Loucy (cell line): ENCODE measurements at regions not wholly inside any gene's neighbourhood (a gene's known extent, or its start where the extent isn't known, plus 50 kb on each side); places are given as distances from the start of the nearest gene placed in this dataset.

ENCODE experiments used
- H2AFZ ChIP-seq: fragments of 200-600 bp; sonication (generic); 2 replicates; pipeline ENCODE4 v1.6.0; 2016; ENCODE audit warnings: antibody characterized with exemption, mild to moderate bottlenecking, low read length, moderate library complexity
- H3F3A ChIP-seq: fragments of 200-600 bp; 2 replicates; pipeline ENCODE4 v1.6.0; 2016; ENCODE audit warnings: antibody characterized with exemption, low read depth, mild to moderate bottlenecking
- H3K27me3 ChIP-seq: fragments of 200-600 bp; sonication (generic); 2 replicates; pipeline ENCODE4 v1.6.1; 2014; ENCODE audit warnings: low read length, mild to moderate bottlenecking; ENCODE audit not compliant: insufficient read depth, poor library complexity, severe bottlenecking
- H3K36me3 ChIP-seq: fragments of 200-600 bp; sonication (generic); 2 replicates; pipeline ENCODE4 v1.6.1; 2016; ENCODE audit warnings: low read length; ENCODE audit not compliant: insufficient read depth
- H3K4me1 ChIP-seq: fragments of 200-600 bp; sonication (generic); 2 replicates; pipeline ENCODE4 v1.5.1; 2014; ENCODE audit warnings: low read length, mild to moderate bottlenecking; ENCODE audit not compliant: insufficient read depth, poor library complexity, severe bottlenecking
- H3K4me2 ChIP-seq: fragments of 200-600 bp; sonication (generic); 2 replicates; pipeline ENCODE4 v1.6.0; 2014; ENCODE audit warnings: antibody characterized with exemption, low read length, low read depth, mild to moderate bottlenecking; ENCODE audit not compliant: poor library complexity, severe bottlenecking
- H3K4me3 ChIP-seq: fragments of 200-600 bp; sonication (generic); 2 replicates; pipeline ENCODE4 v1.5.1; 2014; ENCODE audit warnings: low read length, mild to moderate bottlenecking, mixed read lengths; ENCODE audit not compliant: poor library complexity, severe bottlenecking
- H3K79me2 ChIP-seq: fragments of 200-600 bp; sonication (generic); 2 replicates; pipeline ENCODE4 v1.6.1; 2014; ENCODE audit warnings: low read length; ENCODE audit not compliant: insufficient read depth
- H3K9ac ChIP-seq: fragments of 200-600 bp; sonication (generic); 2 replicates; pipeline ENCODE4 v1.6.0; 2014; ENCODE audit warnings: mild to moderate bottlenecking, low read depth, low read length, moderate library complexity; ENCODE audit not compliant: poor library complexity, severe bottlenecking
- H3K9me2 ChIP-seq: fragments of 200-600 bp; sonication (generic); replicated peaks from 2 replicates; pipeline ENCODE4 v1.6.1; 2016; ENCODE audit warnings: low read depth, low read length, mixed read lengths
- H3K9me3 ChIP-seq: fragments of 200-600 bp; sonication (generic); 2 replicates; pipeline ENCODE4 v1.6.1; 2014; ENCODE audit warnings: mild to moderate bottlenecking, antibody characterized with exemption, low read length, low read depth; ENCODE audit not compliant: insufficient read depth
- H4K20me1 ChIP-seq: fragments of 200-600 bp; sonication (generic); 2 replicates; pipeline ENCODE4 v1.6.0; 2014; ENCODE audit warnings: antibody characterized with exemption, low read length, mild to moderate bottlenecking; ENCODE audit not compliant: insufficient read depth, poor library complexity, severe bottlenecking
- EZH2phosphoT487 ChIP-seq: fragments of 200-600 bp; IDR thresholded peaks from 2 replicates; pipeline ENCODE4 v1.6.1; 2018; ENCODE audit warnings: antibody characterized with exemption, mild to moderate bottlenecking, moderate library complexity, borderline replicate concordance
- TF ChIP-seq, protein P1 (sequence below): fragments of 200-600 bp; sonication (generic); conservative IDR thresholded peaks from 2 replicates; pipeline ENCODE4 v1.5.1; 2014; ENCODE audit warnings: mild to moderate bottlenecking, antibody characterized with exemption, low read length

DNA sequence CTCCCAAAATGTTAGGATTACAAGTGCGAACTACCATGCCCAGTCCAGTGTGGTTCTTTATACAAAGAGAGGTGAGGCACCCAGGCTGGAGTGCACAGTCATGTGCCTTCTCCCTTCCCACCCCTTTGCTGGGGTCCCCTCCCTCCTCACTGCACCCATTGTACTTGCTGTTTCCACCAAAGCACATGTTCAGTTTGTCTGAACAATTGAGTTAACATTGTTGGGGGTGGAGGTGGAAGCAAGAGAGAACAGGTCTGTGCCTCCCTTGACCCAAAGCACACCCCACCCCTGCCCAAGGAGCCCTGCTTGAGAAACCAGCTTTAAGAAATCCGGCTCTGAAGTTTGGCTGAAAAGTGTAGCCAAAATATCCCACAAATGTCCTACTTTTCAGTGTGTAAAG, 142.3 kb upstream of the CDH5 start:
- no peaks in the 10 kb centered on the region for H3K79me2 ChIP-seq
- H3K4me3 ChIP-seq = no peak overlapping the region
- no peak overlapping the region for H3K4me2 ChIP-seq
- H3K9ac ChIP-seq = no peak overlapping the region
- H2AFZ ChIP-seq = no peak overlapping the region
- H3K4me1 ChIP-seq = no peaks in the 10 kb centered on the region
- H3K36me3 ChIP-seq = no peaks in the 10 kb centered on the region
- no peaks in the 10 kb centered on the region for H3K9me2 ChIP-seq
- TF ChIP-seq, protein P1, sequence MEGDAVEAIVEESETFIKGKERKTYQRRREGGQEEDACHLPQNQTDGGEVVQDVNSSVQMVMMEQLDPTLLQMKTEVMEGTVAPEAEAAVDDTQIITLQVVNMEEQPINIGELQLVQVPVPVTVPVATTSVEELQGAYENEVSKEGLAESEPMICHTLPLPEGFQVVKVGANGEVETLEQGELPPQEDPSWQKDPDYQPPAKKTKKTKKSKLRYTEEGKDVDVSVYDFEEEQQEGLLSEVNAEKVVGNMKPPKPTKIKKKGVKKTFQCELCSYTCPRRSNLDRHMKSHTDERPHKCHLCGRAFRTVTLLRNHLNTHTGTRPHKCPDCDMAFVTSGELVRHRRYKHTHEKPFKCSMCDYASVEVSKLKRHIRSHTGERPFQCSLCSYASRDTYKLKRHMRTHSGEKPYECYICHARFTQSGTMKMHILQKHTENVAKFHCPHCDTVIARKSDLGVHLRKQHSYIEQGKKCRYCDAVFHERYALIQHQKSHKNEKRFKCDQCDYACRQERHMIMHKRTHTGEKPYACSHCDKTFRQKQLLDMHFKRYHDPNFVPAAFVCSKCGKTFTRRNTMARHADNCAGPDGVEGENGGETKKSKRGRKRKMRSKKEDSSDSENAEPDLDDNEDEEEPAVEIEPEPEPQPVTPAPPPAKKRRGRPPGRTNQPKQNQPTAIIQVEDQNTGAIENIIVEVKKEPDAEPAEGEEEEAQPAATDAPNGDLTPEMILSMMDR = no peak
- no peak for TF ChIP-seq EZH2phosphoT487
- no peaks in the 10 kb centered on the region for H3F3A ChIP-seq
- no peaks in the 10 kb centered on the region for H3K27me3 ChIP-seq
- no peaks in the 10 kb centered on the region for H3K9me3 ChIP-seq
- no peaks in the 10 kb centered on the region for H4K20me1 ChIP-seq

DNA sequence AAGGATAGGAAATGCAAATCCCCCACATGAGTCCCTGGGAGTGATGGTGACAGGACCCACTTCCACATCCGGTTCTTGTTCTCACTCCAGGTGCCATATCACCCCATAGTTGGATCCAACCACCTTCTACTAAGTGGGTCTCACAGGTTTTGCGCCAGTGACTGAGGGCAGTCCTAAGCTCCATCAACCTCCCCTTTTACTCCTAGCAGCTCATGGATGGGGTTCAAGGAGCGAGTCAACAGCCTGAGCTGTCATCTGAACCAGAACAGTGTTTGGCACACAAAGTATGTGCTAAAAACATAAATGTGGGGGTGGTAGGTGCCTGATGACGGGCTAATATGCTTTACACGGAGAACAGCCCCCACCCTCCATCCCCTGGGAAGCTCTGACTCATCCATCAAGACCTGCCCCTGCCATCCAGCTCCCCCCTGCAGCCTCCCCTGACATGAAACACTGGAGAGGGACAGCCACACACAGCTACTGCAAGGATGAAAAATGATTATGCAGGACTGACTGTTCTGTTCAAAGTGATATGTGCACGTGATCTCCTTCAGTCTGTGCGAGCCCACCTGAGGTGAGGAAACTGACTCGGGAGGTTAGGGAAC, 143.2 kb upstream of the CDH5 start:
- TF ChIP-seq, protein P1 = no peak
- no peak for TF ChIP-seq EZH2phosphoT487
- H3K4me2 ChIP-seq = no peak overlapping the region
- no peaks in the 10 kb centered on the region for H3K27me3 ChIP-seq
- H3K4me3 ChIP-seq = no peak overlapping the region
- H3F3A ChIP-seq = no peaks in the 10 kb centered on the region
- H3K36me3 ChIP-seq = no peaks in the 10 kb centered on the region
- no peaks in the 10 kb centered on the region for H3K79me2 ChIP-seq
- H2AFZ ChIP-seq = no peak overlapping the region
- H4K20me1 ChIP-seq = no peaks in the 10 kb centered on the region
- H3K9me3 ChIP-seq = no peaks in the 10 kb centered on the region
- no peak overlapping the region for H3K9ac ChIP-seq
- H3K9me2 ChIP-seq = no peaks in the 10 kb centered on the region
- no peaks in the 10 kb centered on the region for H3K4me1 ChIP-seq

DNA sequence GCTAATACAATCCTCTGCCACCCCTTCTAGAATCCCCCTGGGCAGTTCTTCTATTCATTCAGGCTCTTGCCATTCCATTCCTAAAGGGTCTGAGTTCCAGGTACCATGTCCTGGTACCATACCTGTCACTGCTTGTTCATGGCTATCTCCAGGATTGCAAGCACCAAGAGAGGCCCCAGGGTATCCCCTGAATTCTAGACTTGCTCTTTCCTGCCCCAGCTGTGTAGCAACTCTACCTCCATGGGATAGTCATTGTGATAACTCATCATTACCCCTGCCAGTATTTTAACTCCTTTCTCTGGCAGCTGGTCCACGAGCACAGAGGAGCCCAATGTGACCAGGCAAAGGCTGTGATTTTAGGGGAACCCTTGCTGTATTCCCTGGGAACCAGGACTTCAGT, 143.7 kb upstream of the CDH5 start:
- Histone ChIP-seq H3K4me2 (no peak overlapping the region), H3K4me1 (no peaks in the 10 kb centered on the region), H3K9me3 (no peaks in the 10 kb centered on the region), H3K9ac (no peak overlapping the region), H3K4me3 (no peak overlapping the region), H3F3A (no peaks in the 10 kb centered on the region), H3K79me2 (no peaks in the 10 kb centered on the region), H3K36me3 (no peaks in the 10 kb centered on the region), H3K27me3 (no peaks in the 10 kb centered on the region), H2AFZ (no peak overlapping the region), H3K9me2 (no peaks in the 10 kb centered on the region), H4K20me1 (no peaks in the 10 kb centered on the region)
- TF ChIP-seq, protein P1 = no peak
